B cell (primary cell): ENCODE measurements at regions not wholly inside any gene's neighbourhood (a gene's known extent, or its start where the extent isn't known, plus 50 kb on each side); places are given as distances from the start of the nearest gene placed in this dataset.

Experiments
- CTCF ChIP-seq: fragments of 200-600 bp; IDR thresholded peaks from one replicate; pipeline ENCODE4 v1.8.0; 2022; ENCODE audit warnings: antibody characterized with exemption, mild to moderate bottlenecking
- EZH2 ChIP-seq: IDR thresholded peaks from 2 replicates; pipeline ENCODE4 v1.6.1; 2012; ENCODE audit warnings: borderline replicate concordance, low read depth, mild to moderate bottlenecking, moderate library complexity, low read length; ENCODE audit not compliant: insufficient read depth, poor library complexity, severe bottlenecking

GRCh38 chr1:199357599-199357998 lies 669.9 kb upstream of the NR5A2 start:
- TF ChIP-seq CTCF (no peak), EZH2 (no peak)
